Activated T-helper 9 cell treated with anti-CD3 and anti-CD28 coated beads, Interleukin-2, amount 50 U/mL, for 16 hours (primary cell): ENCODE measurements at regions not wholly inside any gene's neighbourhood (a gene's known extent, or its start where the extent isn't known, plus 50 kb on each side); places are given as distances from the start of the nearest gene placed in this dataset.

Source experiments
- DNase-seq: peaks from one replicate; pipeline ENCODE4 v3.0.0-alpha.2; 2020; ENCODE audit warnings: low read depth

- DNase-seq = no peak
Measured at GRCh38 chr4:151887031-151887815, 126.4 kb upstream of the GATB start.

DNA sequence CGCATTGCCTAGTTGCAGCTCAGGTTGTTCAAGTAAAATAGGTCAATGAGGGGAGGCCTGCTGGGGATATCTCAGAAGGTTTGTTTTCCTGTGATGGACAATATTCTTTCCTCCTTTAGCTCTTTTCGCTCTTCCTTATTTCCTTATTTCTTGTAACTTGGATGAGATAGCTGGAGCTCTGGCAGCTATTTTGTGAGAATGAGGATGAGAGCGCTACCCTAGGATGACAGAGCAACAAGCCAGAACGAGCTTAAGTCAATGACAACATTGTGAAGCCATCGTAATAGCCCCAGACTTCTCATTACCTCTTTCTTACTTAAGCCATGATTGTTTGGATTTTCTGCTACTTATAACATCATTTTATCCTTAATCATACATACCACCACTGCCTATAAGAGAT lies 124.3 kb upstream of the GATB start:
- DNase-seq = no peak

- DNase-seq = no peak
Measured at GRCh38 chr4:151883747-151884146, 122.9 kb upstream of the GATB start.

DNA sequence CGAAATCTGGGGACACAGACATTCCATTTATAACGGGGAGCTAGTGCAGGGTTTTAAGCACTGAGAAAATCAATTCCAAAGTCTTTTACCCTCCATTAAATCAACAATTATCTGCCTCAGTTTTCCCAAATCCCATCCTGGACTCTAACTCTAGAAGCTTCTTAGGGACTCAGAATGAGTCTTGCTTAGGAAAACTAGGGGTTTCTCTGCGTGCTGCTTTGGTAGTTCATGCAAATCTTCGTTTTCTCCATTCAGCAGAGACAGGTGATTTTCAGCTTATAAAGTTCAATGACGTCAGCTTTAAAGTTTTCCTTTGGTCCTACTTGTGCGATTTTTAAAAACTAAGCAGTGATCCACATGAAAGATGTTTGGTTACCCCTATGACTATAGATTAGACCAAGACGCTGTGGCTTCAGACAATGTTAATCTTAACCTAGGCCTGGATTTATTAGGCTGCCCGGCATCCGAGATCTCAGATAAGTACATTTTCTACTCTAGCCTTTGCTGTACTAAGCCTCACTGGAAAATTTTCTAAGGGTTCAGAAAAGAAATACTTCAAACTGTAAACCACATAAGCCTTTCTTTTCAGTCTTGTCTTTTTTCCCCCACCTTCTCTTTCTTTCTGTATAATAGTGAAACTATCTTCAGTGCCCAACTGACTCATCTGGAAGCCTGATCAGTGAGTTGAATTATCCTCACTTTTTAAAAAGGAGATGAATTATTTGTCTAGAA lies 121.4 kb upstream of the GATB start:
- no peak for DNase-seq

GRCh38 chr4:151879705-151880445 lies 119.1 kb upstream of the GATB start:
- no peak for DNase-seq

GRCh38 chr4:151876381-151876988 lies 115.7 kb upstream of the GATB start:
- no peak for DNase-seq

DNA sequence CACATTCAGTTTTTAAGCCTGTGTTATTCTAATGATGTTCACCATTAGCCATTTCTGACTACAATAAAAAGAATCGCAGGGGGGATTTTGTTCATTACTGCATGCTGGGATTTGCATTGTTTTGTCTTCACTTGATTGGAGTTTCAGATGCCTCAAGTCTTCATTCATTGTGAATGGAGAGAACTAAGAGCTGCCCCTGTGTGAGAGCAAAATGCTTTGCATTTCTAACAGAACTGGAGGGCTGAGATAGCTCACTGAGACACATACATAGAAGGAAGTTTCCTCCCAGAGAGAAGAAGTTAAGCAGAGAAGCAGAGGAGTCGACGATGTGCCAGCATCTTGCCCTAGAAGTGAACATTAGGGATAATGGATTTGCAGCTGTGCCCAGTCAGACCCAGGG lies 113.5 kb upstream of the GATB start:
- no peak for DNase-seq

- no peak for DNase-seq
Measured at GRCh38 chr4:151866592-151866918, 105.7 kb upstream of the GATB start.

GRCh38 chr4:151865744-151866591 lies 105.2 kb upstream of the GATB start:
- no peak for DNase-seq

DNA sequence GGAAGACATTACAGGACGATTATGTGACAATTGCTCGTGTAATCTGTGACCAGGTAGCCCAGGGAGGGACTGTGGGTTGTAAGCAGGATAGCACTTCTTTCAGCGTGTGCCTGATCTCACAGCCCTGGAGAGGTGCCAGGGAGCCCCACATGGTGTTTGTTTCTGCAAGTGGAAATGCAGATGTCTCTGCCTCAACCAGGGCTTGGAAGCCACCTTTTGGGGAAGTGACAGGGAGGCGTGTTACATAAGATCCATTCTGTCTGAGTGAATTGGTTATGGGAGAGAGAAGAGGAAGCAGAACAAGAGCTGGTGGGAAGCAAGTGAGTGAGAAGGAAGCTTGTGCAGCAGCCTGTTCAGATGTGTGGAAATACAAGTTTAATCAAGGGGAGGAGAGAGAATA lies 104.5 kb upstream of the GATB start:
- DNase-seq = no peak

GRCh38 chr4:151864068-151864467 lies 103.3 kb upstream of the GATB start:
- DNase-seq = no peak

DNA sequence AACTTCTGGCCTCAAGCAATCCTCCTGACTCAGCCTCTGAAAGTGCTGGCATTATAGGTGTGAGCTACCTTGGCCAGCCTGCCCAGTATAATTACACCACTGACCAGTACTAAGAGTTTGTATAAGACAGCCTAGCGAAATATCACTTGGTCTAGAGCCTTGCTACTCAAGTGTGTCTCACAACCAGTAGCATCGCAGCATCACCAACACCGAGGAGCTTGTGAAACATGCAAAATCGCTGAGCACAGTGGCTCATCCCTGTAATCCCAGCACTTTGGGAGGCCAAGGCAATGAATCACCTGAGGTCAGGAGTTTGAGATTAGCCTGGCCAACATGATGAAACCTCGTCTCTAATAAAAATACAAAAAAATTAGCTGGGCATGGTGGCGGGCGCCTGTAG lies 102.0 kb upstream of the GATB start:
- no peak for DNase-seq

GRCh38 chr4:151860561-151861093 lies 99.8 kb upstream of the GATB start:
- no peak for DNase-seq

- DNase-seq = no peak
Measured at GRCh38 chr4:151859641-151860040, 98.8 kb upstream of the GATB start.

- DNase-seq = no peak
Measured at GRCh38 chr4:151858356-151858755, 97.5 kb upstream of the GATB start.

DNA sequence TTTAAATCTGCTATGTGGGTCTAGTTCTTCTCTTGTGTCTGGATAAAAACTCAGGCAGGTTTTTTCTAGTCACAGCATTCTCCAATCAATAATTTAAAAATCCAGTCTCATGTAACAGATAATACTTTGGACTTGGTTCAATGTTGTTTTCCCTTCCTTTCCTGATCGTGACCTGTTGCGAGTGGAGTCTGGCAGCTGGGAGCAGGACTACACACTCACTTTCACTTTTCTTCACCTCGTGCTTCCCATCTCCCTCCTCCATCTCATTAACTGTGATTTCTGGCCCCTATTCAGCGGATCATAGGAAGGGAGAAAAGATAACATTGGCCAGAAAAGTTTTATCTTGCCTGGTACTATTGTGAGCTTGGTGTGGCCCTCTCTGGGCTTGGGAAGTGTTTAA lies 96.6 kb upstream of the GATB start:
- DNase-seq = no peak

GRCh38 chr4:151855747-151856146 lies 94.9 kb upstream of the GATB start:
- DNase-seq = no peak

- no peak for DNase-seq
Measured at GRCh38 chr4:151854731-151855130, 93.9 kb upstream of the GATB start.

GRCh38 chr4:151853034-151853433 lies 92.2 kb upstream of the GATB start:
- DNase-seq = no peak

DNA sequence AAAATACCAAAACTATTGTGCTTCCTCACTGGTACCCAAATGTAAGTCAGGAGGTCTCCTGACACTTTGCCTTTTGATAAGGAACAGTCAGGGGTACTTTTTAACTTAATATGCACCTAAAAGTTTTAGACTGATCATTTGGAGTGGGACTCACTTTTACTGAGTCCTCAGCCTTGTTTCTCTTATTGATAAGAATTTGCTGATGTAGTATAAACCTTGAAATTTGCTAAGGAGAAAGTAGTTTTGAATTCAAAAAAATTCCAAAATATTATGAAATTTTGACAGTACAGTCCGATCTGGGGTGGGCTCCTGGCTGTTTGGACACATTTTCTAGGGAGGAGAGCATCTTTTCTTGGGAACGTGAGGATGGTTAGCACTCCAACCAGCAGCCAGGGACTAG lies 91.4 kb upstream of the GATB start:
- no peak for DNase-seq

- no peak for DNase-seq
Measured at GRCh38 chr4:151851354-151851753, 90.5 kb upstream of the GATB start.
